HCT116 (cell line): ENCODE measurements at regions not wholly inside any gene's neighbourhood (a gene's known extent, or its start where the extent isn't known, plus 50 kb on each side); places are given as distances from the start of the nearest gene placed in this dataset.

ENCODE experiments used
- ATAC-seq: fragments of 200-7000 bp; cut with Tn5 transposase; 2 replicates; pipeline ENCODE4 v1.9.1; 2020; ENCODE audit warnings: mild to moderate bottlenecking, moderate library complexity
- BruUV-seq: library from RNA; stranded (reverse); fragments of 400-500 nt; replicated peaks from 2 replicates; lab custom pipeline; 2021; lab: Mats Ljungman, UMichigan
- CTCF ChIA-PET: fragments of 300-600 bp; sonication (Branson Sonifier 250); formaldehyde crosslinking; loops from one replicate; lab custom pipeline; 2021; ENCODE audit warnings: antibody characterized with exemption; lab: Charles Lee
- POLR2A ChIA-PET: fragments of 300-600, 350-600 bp; sonication (Branson Sonifier 250); formaldehyde crosslinking; loops from one replicate; lab custom pipeline; 2021; ENCODE audit warnings: antibody characterized with exemption; lab: Charles Lee
- RAD21 ChIA-PET, 2 experiments: fragments of 300-600 bp; sonication (Branson Sonifier 250); formaldehyde crosslinking; loops; one replicate each; lab custom pipeline; 2023; ENCODE audit warnings: low total read pairs in 2 of 2; ENCODE audit not compliant: uncharacterized antibody in 2 of 2, unreplicated experiment in 2 of 2, low non-redundant PET in 1 of 2; lab: Charles Lee
- DNase-seq: peaks from one replicate; pipeline ENCODE4 v3.0.0-alpha.2; 2010; ENCODE audit warnings: low read depth, low spot score
- H2AFZ ChIP-seq: fragments of 200-600 bp; shearing (Covaris generic), sonication (generic); 2 replicates; pipeline ENCODE4 v1.6.1; 2017; ENCODE audit warnings: low read depth, mixed run types, mixed read lengths, antibody characterized with exemption, low read length; ENCODE audit not compliant: poor library complexity, severe bottlenecking
- H3K27ac ChIP-seq: 2 replicates; pipeline ENCODE4 v1.5.1; 2012; ENCODE audit warnings: low read depth, low read length
- H3K27me3 ChIP-seq: fragments of 200-600 bp; sonication (generic); 2 replicates; pipeline ENCODE4 v1.6.1; 2016; ENCODE audit warnings: mixed run types, low read length, mixed read lengths; ENCODE audit not compliant: insufficient read depth
- H3K36me3 ChIP-seq, 2 experiments: fragments of 200-500 bp in 1 of 2; fragments of 200-600 bp in 1 of 2; sonication (Bioruptor generic) in 1 of 2; sonication (generic) in 1 of 2; 2 replicates each; pipeline versions ENCODE4 v1.5.1 to v1.6.1; 2014 to 2016; ENCODE audit warnings: low read length in 2 of 2, inconsistent platforms in 1 of 2, mixed read lengths in 1 of 2, mixed run types in 1 of 2; ENCODE audit not compliant: insufficient read depth in 2 of 2, control insufficient read depth in 1 of 2
- H3K4me1 ChIP-seq, 2 experiments: fragments of 200-600 bp in 1 of 2; sonication (generic) in 1 of 2; 2 replicates each; pipeline versions ENCODE4 v1.5.1 to v1.6.1; 2012 to 2017; ENCODE audit warnings: low read length in 2 of 2, inconsistent platforms in 1 of 2, mild to moderate bottlenecking in 1 of 2, mixed read lengths in 1 of 2, mixed run types in 1 of 2, moderate library complexity in 1 of 2; ENCODE audit not compliant: insufficient read depth in 2 of 2, control insufficient read depth in 1 of 2
- H3K4me2 ChIP-seq: fragments of 200-600 bp; sonication (generic); 2 replicates; pipeline ENCODE4 v1.6.1; 2017; ENCODE audit warnings: mixed run types, low read length, mixed read lengths
- H3K4me3 ChIP-seq, 2 experiments: fragments of 200-600 bp in 1 of 2; sonication (generic) in 1 of 2; replicated peaks in 1 of 2; 2 replicates each; pipeline ENCODE4 v1.5.1; 2011 to 2016; ENCODE audit warnings: low read length in 2 of 2, control low read depth in 1 of 2, low read depth in 1 of 2, mild to moderate bottlenecking in 1 of 2, mixed read lengths in 1 of 2, mixed run types in 1 of 2
- H3K79me2 ChIP-seq: fragments of 200-600 bp; sonication (generic); 2 replicates; pipeline ENCODE4 v1.6.1; 2017; ENCODE audit warnings: mild to moderate bottlenecking, mixed run types, low read length, moderate library complexity, mixed read lengths; ENCODE audit not compliant: insufficient read depth
- H3K9ac ChIP-seq: fragments of 200-600 bp; sonication (generic); 2 replicates; pipeline ENCODE4 v1.6.1; 2016; ENCODE audit warnings: low read length, mixed read lengths
- H3K9me2 ChIP-seq: fragments of 200-600 bp; sonication (generic), shearing (Covaris generic); 2 replicates; pipeline ENCODE4 v1.6.1; 2017; ENCODE audit warnings: mixed run types, mild to moderate bottlenecking, moderate library complexity; ENCODE audit not compliant: insufficient read depth
- H3K9me3 ChIP-seq, 2 experiments: fragments of 200-500 bp in 1 of 2; fragments of 200-600 bp in 1 of 2; sonication (Bioruptor generic) in 1 of 2; sonication (generic) in 1 of 2; 2 replicates each; pipeline ENCODE4 v1.6.1; 2014 to 2017; ENCODE audit warnings: low read length in 2 of 2, mixed read lengths in 2 of 2, inconsistent platforms in 1 of 2, low read depth in 1 of 2, mild to moderate bottlenecking in 1 of 2, mixed run types in 1 of 2, moderate library complexity in 1 of 2; ENCODE audit not compliant: control insufficient read depth in 1 of 2, insufficient read depth in 1 of 2
- H4K20me1 ChIP-seq: fragments of 200-600 bp; sonication (generic), shearing (Covaris generic); 2 replicates; pipeline ENCODE4 v1.6.1; 2017; ENCODE audit warnings: mixed run types, mild to moderate bottlenecking, moderate library complexity; ENCODE audit not compliant: insufficient read depth
- EGR1 ChIP-seq: IDR thresholded peaks from 2 replicates; pipeline ENCODE4 v1.6.1; 2012; ENCODE audit warnings: low read depth
- ELF1 ChIP-seq: IDR thresholded peaks from 2 replicates; pipeline ENCODE4 v1.6.1; 2012; ENCODE audit warnings: low read depth, borderline replicate concordance
- EZH2phosphoT487 ChIP-seq: fragments of 200-600 bp; IDR thresholded peaks from 2 replicates; pipeline ENCODE4 v1.6.1; 2018; ENCODE audit warnings: antibody characterized with exemption, borderline replicate concordance
- FOSL1 ChIP-seq: IDR thresholded peaks from 2 replicates; pipeline ENCODE4 v1.6.1; 2012; ENCODE audit warnings: low read depth
- JUND ChIP-seq: IDR thresholded peaks from 2 replicates; pipeline ENCODE4 v1.6.1; 2012
- POLR2A ChIP-seq: IDR thresholded peaks from 2 replicates; pipeline ENCODE4 v1.7.0; 2011; ENCODE audit warnings: borderline replicate concordance; ENCODE audit not compliant: insufficient read depth, insufficient read length; ENCODE audit errors: extremely low read depth
- TCF7L2 ChIP-seq: IDR thresholded peaks from 2 replicates; pipeline ENCODE4 v1.7.0; 2011; ENCODE audit warnings: borderline replicate concordance, inconsistent platforms; ENCODE audit not compliant: insufficient read depth, insufficient read length; ENCODE audit errors: extremely low read depth
- YY1 ChIP-seq: IDR thresholded peaks from 2 replicates; pipeline ENCODE4 v1.6.1; 2011; ENCODE audit warnings: low read length, low read depth, moderate library complexity, mild to moderate bottlenecking; ENCODE audit not compliant: insufficient replicate concordance; ENCODE audit errors: extremely low read depth
- ZFX ChIP-seq: fragments of 450-650 bp; IDR thresholded peaks from 2 replicates; pipeline ENCODE4 v1.6.1; 2017
- intact Hi-C: fragments of 100-400 bp; cut with micrococcal nuclease; formaldehyde crosslinking; loops from 2 replicates; pipeline ENCODE4 v1.10.0; 2022
- TF ChIP-seq, protein P1 (sequence below): IDR thresholded peaks from 2 replicates; pipeline ENCODE4 v1.6.1; 2012; ENCODE audit warnings: low read depth
- TF ChIP-seq, protein P2 (sequence below): IDR thresholded peaks from 2 replicates; pipeline ENCODE4 v1.6.1; 2012

DNA sequence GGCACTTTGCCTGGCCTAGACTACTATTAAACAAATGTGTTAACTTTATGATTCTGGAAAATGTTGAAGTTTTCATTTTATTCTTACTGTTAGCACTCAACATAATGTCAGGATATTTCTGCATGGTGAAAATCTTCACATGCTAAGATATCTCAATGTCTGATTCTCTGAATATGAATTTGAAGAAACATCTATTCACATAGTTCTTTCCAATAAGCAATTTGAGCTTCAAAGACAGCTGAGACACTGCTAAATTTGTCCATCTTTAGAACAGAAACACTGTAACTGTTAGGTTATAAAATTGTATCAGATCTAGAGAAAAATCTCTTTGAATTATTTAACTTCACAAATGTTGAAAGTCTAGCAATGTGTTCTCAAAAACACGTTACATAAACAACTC, 970.2 kb downstream of the PLOD2 start:
- no peak overlapping the region for H3K9ac ChIP-seq
- no peaks in the 10 kb centered on the region for H3K27me3 ChIP-seq
- no peak for TF ChIP-seq YY1
- no peak for TF ChIP-seq ELF1
- no peak for TF ChIP-seq EGR1
- no peak for DNase-seq
- no peaks in the 10 kb centered on the region for H3K9me3 ChIP-seq
- RAD21 ChIA-PET, result no interaction called here
- no peaks in the 10 kb centered on the region for H3K9me2 ChIP-seq
- no peaks in the 10 kb centered on the region for H3K4me1 ChIP-seq
- no TSS peak for BruUV-seq
- POLR2A ChIA-PET, result no interaction called here
- no peak overlapping the region for H3K27ac ChIP-seq
- H3K4me3 ChIP-seq, result no peak overlapping the region
- no peaks in the 10 kb centered on the region for H4K20me1 ChIP-seq
- no peaks in the 10 kb centered on the region for H3K36me3 ChIP-seq
- CTCF ChIA-PET, result no interaction called here
- intact Hi-C loops, result no loop called here
- ATAC-seq, result no peak
- H3K79me2 ChIP-seq, result no peaks in the 10 kb centered on the region
- H3K4me2 ChIP-seq, result no peak overlapping the region
- no peak overlapping the region for H2AFZ ChIP-seq

- ChIA-PET POLR2A (no interaction called here), RAD21 (no interaction called here), CTCF (no interaction called here)
- ATAC-seq, result no peak
- Histone ChIP-seq H4K20me1 (no peaks in the 10 kb centered on the region), H3K79me2 (no peaks in the 10 kb centered on the region), H3K27ac (no peak overlapping the region), H3K4me1 (no peaks in the 10 kb centered on the region), H3K36me3 (no peaks in the 10 kb centered on the region), H3K4me2 (no peak overlapping the region), H3K9ac (no peak overlapping the region), H3K9me3 (no peaks in the 10 kb centered on the region), H2AFZ (no peak overlapping the region), H3K27me3 (no peaks in the 10 kb centered on the region), H3K9me2 (no peaks in the 10 kb centered on the region), H3K4me3 (no peak overlapping the region)
- no TSS peak for BruUV-seq
- DNase-seq, result no peak
- TF ChIP-seq FOSL1, result no peak
- no peak for TF ChIP-seq JUND
- no peak for TF ChIP-seq EZH2phosphoT487
- TF ChIP-seq, protein P1, sequence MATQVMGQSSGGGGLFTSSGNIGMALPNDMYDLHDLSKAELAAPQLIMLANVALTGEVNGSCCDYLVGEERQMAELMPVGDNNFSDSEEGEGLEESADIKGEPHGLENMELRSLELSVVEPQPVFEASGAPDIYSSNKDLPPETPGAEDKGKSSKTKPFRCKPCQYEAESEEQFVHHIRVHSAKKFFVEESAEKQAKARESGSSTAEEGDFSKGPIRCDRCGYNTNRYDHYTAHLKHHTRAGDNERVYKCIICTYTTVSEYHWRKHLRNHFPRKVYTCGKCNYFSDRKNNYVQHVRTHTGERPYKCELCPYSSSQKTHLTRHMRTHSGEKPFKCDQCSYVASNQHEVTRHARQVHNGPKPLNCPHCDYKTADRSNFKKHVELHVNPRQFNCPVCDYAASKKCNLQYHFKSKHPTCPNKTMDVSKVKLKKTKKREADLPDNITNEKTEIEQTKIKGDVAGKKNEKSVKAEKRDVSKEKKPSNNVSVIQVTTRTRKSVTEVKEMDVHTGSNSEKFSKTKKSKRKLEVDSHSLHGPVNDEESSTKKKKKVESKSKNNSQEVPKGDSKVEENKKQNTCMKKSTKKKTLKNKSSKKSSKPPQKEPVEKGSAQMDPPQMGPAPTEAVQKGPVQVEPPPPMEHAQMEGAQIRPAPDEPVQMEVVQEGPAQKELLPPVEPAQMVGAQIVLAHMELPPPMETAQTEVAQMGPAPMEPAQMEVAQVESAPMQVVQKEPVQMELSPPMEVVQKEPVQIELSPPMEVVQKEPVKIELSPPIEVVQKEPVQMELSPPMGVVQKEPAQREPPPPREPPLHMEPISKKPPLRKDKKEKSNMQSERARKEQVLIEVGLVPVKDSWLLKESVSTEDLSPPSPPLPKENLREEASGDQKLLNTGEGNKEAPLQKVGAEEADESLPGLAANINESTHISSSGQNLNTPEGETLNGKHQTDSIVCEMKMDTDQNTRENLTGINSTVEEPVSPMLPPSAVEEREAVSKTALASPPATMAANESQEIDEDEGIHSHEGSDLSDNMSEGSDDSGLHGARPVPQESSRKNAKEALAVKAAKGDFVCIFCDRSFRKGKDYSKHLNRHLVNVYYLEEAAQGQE, result no peak
- TF ChIP-seq, protein P2, sequence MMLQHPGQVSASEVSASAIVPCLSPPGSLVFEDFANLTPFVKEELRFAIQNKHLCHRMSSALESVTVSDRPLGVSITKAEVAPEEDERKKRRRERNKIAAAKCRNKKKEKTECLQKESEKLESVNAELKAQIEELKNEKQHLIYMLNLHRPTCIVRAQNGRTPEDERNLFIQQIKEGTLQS, result no peak
- no peak for TF ChIP-seq TCF7L2
- no peak for TF ChIP-seq ZFX
- no peak for TF ChIP-seq POLR2A
- no peak for TF ChIP-seq YY1
- intact Hi-C loops, result no loop called here
Measured at GRCh38 chr3:145191543-145191942, 969.4 kb downstream of the PLOD2 start.
